Panc1 (cell line): ENCODE measurements at regions not wholly inside any gene's neighbourhood (a gene's known extent, or its start where the extent isn't known, plus 50 kb on each side); places are given as distances from the start of the nearest gene placed in this dataset.

Experiments used
- ATAC-seq: fragments of 200-7000 bp; cut with Tn5 transposase; 2 replicates; pipeline ENCODE4 v1.9.1; 2020; ENCODE audit warnings: mild to moderate bottlenecking, moderate library complexity
- BruUV-seq: library from RNA; stranded (reverse); fragments of 400-500 nt; replicated peaks from 2 replicates; lab custom pipeline; 2021; lab: Mats Ljungman, UMichigan
- CTCF ChIA-PET: fragments of 300-600 bp; sonication (Branson Sonifier 250); formaldehyde crosslinking; loops from one replicate; lab custom pipeline; 2022; ENCODE audit warnings: antibody characterized with exemption; lab: Charles Lee
- POLR2A ChIA-PET: fragments of 300-600 bp; sonication (Branson Sonifier 250); formaldehyde crosslinking; loops from one replicate; lab custom pipeline; 2022; ENCODE audit warnings: antibody characterized with exemption; lab: Charles Lee
- DNase-seq: peaks from one replicate; pipeline ENCODE4 v3.0.0-alpha.2; 2010; ENCODE audit warnings: low read depth, low spot score
- H3K27ac ChIP-seq: 2 replicates; pipeline ENCODE4 v1.5.1; 2011; ENCODE audit warnings: mild to moderate bottlenecking, low read length, inconsistent platforms
- H3K27me3 ChIP-seq: fragments of 200-500 bp; sonication (Bioruptor generic); 2 replicates; pipeline ENCODE4 v1.6.0; 2014; ENCODE audit warnings: low read length, inconsistent platforms; ENCODE audit not compliant: control insufficient read depth, insufficient read depth
- H3K36me3 ChIP-seq: fragments of 200-500 bp; sonication (Bioruptor generic); 2 replicates; pipeline ENCODE4 v1.5.1; 2014; ENCODE audit warnings: inconsistent platforms, mild to moderate bottlenecking, low read length, moderate library complexity; ENCODE audit not compliant: control insufficient read depth, insufficient read depth
- H3K4me1 ChIP-seq: 2 replicates; pipeline ENCODE4 v1.5.1; 2011; ENCODE audit warnings: inconsistent platforms, mild to moderate bottlenecking, low read length, moderate library complexity; ENCODE audit not compliant: control insufficient read depth, insufficient read depth
- H3K4me3 ChIP-seq, 2 experiments: 2 replicates each; pipeline ENCODE4 v1.5.1; 2011 to 2012; ENCODE audit warnings: low read depth in 2 of 2, low read length in 2 of 2, mild to moderate bottlenecking in 2 of 2, inconsistent platforms in 1 of 2, moderate library complexity in 1 of 2
- H3K9me3 ChIP-seq: fragments of 200-500 bp; sonication (Bioruptor generic); 2 replicates; pipeline ENCODE4 v1.5.1; 2014; ENCODE audit warnings: low read depth, mild to moderate bottlenecking, inconsistent platforms, low read length, moderate library complexity; ENCODE audit not compliant: control insufficient read depth, insufficient read depth
- CTCF ChIP-seq: fragments of 450-650 bp; IDR thresholded peaks from 2 replicates; pipeline ENCODE4 v1.5.1; 2017; ENCODE audit warnings: mild to moderate bottlenecking
- POLR2AphosphoS5 ChIP-seq: IDR thresholded peaks from 2 replicates; pipeline ENCODE4 v1.6.1; 2012; ENCODE audit warnings: mild to moderate bottlenecking, low read depth, low read length, moderate library complexity
- SIN3A ChIP-seq: IDR thresholded peaks from 2 replicates; pipeline ENCODE4 v1.6.1; 2012; ENCODE audit warnings: low read depth, mild to moderate bottlenecking, low read length, moderate library complexity, borderline replicate concordance; ENCODE audit not compliant: insufficient read depth
- TCF7L2 ChIP-seq: IDR thresholded peaks from 2 replicates; pipeline ENCODE4 v1.6.1; 2011; ENCODE audit warnings: mild to moderate bottlenecking, low read depth, low read length, inconsistent platforms
- in situ Hi-C: cut with HindIII; loops from 2 replicates; pipeline ENCODE4 v1.10.0; 2016; ENCODE audit warnings: low sequenced_read_pairs, low pct_unique_long_range_greater_than_20kb
- intact Hi-C: fragments of 100-400 bp; cut with micrococcal nuclease; formaldehyde crosslinking; loops from one replicate; pipeline ENCODE4 v1.10.0; 2022; ENCODE audit not compliant: unreplicated experiment
- TF ChIP-seq, protein P1 (sequence below), 2 experiments: IDR thresholded peaks; 2 replicates each; pipeline ENCODE4 v1.6.1; 2011 to 2012; ENCODE audit warnings: low read depth in 2 of 2, control low read depth in 1 of 2, low read length in 1 of 2, mild to moderate bottlenecking in 1 of 2, moderate library complexity in 1 of 2; ENCODE audit not compliant: insufficient read depth in 1 of 2

GRCh38 chr2:45085487-45085886 is 76.2 kb upstream of the SIX2 start:
- Histone ChIP-seq H3K4me3 (no peak overlapping the region), H3K4me1 (no peaks in the 10 kb centered on the region), H3K27me3 (no peaks in the 10 kb centered on the region; the same call in 1 of the 2 replicates), H3K27ac (no peak overlapping the region), H3K9me3 (no peaks in the 10 kb centered on the region), H3K36me3 (no peaks in the 10 kb centered on the region)
- TF ChIP-seq, protein P1, sequence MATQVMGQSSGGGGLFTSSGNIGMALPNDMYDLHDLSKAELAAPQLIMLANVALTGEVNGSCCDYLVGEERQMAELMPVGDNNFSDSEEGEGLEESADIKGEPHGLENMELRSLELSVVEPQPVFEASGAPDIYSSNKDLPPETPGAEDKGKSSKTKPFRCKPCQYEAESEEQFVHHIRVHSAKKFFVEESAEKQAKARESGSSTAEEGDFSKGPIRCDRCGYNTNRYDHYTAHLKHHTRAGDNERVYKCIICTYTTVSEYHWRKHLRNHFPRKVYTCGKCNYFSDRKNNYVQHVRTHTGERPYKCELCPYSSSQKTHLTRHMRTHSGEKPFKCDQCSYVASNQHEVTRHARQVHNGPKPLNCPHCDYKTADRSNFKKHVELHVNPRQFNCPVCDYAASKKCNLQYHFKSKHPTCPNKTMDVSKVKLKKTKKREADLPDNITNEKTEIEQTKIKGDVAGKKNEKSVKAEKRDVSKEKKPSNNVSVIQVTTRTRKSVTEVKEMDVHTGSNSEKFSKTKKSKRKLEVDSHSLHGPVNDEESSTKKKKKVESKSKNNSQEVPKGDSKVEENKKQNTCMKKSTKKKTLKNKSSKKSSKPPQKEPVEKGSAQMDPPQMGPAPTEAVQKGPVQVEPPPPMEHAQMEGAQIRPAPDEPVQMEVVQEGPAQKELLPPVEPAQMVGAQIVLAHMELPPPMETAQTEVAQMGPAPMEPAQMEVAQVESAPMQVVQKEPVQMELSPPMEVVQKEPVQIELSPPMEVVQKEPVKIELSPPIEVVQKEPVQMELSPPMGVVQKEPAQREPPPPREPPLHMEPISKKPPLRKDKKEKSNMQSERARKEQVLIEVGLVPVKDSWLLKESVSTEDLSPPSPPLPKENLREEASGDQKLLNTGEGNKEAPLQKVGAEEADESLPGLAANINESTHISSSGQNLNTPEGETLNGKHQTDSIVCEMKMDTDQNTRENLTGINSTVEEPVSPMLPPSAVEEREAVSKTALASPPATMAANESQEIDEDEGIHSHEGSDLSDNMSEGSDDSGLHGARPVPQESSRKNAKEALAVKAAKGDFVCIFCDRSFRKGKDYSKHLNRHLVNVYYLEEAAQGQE (IDR thresholded peaks at IDR 0.05; ENCODE audit: insufficient read depth in 1 of 2, low read depth in 2 of 2, low read length in 1 of 2): no peak
- ChIA-PET CTCF (no interaction called here), POLR2A (no interaction called here)
- in situ Hi-C loops (no loop called here), intact Hi-C loops (no loop called here)
- no peak for DNase-seq
- ATAC-seq: no peak
- no TSS peak for BruUV-seq

DNA sequence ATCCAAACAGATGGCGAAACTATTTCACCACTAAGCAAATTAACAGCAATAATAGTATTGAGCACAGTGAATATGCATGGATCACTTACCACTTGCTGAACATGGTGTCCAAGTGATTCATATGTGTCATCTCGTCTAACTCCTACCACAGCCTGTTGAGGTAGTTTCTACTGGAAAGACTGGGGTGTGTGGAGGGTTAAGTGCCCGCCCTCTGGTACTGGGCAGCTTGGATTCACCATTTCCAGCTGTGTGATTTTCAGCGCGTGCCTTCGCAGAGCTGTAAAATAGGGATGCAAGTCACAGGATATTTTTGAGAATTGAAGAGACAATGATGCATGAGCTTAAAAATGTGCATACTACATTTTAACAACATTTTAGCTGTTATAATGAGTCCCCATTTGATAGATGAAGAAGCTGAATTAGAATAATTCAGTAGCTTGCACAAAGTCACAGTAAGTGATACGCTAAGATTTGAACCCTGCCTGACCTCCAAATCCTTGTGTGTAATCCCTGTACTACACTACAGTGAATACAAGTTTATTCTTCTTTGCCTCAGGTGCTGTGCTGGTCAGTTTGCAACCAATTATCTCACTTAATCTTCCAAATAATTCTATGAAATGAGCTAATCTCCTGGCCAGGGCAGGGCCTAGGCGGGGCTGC is 75.2 kb upstream of the SIX2 start:
- no peak for ATAC-seq
- no peak for DNase-seq
- no peaks in the 10 kb centered on the region for H3K9me3 ChIP-seq
- no peaks in the 10 kb centered on the region for H3K36me3 ChIP-seq
- H3K27ac ChIP-seq: no peak overlapping the region
- ChIA-PET CTCF (interaction anchor here (0.5 kb wide), 1 partner anchor 394 kb away, joined by 7 read pairs; no protein-coding TSS in a partner anchor), POLR2A (no interaction called here)
- in situ Hi-C loops: no loop called here
- intact Hi-C loops: no loop called here
- H3K27me3 ChIP-seq: no peaks in the 10 kb centered on the region; the same call in 1 of the 2 replicates
- TF ChIP-seq POLR2AphosphoS5 (no peak), SIN3A (no peak), CTCF (no peak), TCF7L2 (no peak)
- TF ChIP-seq, protein P1 (IDR thresholded peaks at IDR 0.05; ENCODE audit: insufficient read depth in 1 of 2, low read depth in 2 of 2, low read length in 1 of 2): no peak
- H3K4me1 ChIP-seq: no peaks in the 10 kb centered on the region
- no peak overlapping the region for H3K4me3 ChIP-seq
- BruUV-seq: no TSS peak
